ENCODE measurements at regions not wholly inside any gene's neighbourhood (a gene's known extent, or its start where the extent isn't known, plus 50 kb on each side); places are given as distances from the start of the nearest gene placed in this dataset.

DNA sequence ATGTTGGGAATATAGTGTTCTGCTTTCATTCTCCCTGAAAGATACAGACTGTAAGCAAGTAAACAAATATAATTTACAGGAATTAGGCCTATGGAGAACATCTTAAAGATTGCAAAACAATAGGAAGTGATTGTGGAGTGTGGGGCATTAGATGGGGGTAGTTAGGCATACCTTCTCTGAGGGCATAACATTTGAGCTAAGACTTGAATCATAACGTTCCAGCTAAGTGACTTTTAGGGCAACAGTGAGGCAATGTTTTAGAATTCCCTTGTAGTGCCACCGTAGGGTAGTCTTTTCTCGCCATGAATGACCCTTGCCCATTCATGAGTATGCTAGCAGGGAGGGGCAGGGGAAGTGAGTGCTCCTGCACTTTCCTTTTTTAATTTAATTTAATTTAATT is 173.3 kb downstream of the SPATA31D1 start:
- DNase-seq, result no peak

DNA sequence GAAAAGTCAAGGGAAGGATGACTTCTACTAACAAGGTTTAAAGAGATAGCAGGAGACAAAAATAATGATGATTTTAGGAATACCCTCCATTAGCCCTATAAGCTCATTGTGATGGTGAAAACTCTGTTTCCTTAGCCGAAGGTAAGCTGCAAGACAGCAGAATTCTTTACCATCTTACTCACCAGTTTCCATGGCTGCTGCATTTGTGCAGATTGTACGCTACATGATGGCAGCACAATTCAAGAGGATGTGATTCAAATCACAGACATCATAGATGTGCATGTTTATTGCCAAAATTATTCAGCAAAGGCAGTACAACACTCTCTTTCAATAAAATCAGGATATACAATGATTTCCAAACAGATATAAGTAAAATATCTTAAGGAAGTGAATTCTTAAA is 175.6 kb downstream of the SPATA31D1 start:
- DNase-seq, result no peak

DNA sequence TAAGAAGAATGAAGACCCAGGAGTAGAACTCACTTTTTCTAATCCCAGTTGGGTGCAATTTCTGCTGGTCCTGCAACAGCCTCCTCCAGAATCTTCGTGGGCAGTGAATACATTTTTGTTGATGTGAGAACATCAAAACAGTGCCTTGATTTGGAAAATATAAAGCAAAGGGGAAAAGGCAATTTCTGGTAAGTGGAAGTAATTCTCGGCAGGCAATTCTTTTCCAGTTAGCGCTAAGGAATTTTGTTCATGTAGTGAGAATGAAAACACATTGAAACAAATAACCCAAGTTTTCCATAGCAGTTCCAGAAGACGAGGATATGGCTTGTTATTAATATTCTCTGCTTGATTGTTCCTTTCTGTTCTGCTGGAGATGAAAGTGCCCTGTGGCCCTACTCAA is 178.7 kb downstream of the SPATA31D1 start:
- DNase-seq, result no peak

DNA sequence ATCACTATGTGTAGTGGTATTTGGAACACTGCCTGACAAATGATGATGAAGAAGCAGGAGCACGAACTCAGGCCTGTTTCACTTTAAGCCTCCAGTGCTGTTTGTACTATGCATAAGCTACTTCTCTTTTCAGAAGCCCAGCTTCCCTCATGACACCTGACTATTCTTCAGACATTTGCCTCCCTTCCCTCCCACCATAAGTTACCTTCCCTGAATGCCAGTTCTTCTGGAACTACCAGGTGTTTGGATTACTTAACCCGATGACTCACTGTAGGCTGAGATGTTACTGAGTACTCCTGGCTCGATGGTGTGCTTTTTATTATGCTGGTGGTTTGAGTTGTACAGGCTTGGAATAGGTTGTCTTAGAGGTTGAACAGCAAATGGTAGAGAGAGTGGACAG is 180.0 kb downstream of the SPATA31D1 start:
- no peak for DNase-seq

DNA sequence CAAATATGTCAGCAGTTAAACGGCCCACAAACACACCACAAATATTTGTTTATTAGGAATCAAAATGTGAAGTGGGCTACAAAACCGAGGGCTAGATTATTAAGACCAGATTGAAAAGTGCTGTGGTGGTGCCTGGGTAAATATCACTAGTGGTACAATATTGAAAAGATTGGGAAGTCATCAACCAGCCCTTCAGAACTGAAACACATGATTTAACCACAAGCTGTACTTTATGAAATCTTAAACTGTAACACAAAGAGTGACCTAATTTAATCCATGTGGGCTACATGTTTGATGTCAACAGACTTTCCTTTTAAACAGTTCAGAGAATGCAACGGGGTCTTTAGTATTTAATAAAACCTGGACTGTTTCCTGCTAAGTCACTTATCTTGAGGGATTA is 182.3 kb downstream of the SPATA31D1 start:
- DNase-seq, result no peak

DNA sequence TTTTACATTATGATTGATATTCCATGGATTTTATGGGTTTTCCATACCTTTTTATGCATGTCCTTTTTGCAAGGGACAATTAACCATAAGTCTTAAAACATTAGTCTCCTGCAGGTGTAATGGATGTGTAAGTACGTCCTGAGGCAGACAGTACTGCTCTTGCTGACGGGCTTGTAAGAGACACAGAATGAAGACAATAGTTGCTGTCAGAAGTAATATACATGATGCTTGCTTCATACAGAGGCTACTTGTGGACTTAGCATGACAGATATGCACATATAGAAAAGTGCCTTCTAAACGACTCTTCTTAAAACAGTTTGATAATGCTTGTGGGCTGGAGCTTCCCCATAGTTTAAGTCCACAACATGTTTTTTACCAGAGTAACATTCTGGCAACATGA is 182.7 kb downstream of the SPATA31D1 start:
- no peak for DNase-seq

DNA sequence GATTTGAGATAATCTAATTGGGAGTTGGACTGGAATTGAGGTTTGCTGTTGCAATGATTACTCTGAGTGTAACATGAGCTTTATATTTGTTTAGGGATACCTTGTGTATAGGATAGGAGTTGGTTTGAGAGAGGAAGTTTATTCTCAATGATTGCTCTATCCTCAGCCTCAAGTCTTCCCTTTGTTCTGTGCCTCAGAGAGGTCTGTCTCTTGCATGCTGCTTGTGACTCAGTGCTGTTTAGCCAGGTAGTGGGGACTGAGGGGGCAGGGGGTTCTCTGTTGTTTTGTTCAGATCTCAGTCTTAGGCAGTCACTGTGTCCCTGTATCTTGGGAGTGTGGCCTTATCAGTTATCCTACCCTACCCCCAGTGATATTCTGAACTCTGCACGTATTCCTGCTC is 192.1 kb downstream of the SPATA31D1 start:
- DNase-seq, result no peak

DNA sequence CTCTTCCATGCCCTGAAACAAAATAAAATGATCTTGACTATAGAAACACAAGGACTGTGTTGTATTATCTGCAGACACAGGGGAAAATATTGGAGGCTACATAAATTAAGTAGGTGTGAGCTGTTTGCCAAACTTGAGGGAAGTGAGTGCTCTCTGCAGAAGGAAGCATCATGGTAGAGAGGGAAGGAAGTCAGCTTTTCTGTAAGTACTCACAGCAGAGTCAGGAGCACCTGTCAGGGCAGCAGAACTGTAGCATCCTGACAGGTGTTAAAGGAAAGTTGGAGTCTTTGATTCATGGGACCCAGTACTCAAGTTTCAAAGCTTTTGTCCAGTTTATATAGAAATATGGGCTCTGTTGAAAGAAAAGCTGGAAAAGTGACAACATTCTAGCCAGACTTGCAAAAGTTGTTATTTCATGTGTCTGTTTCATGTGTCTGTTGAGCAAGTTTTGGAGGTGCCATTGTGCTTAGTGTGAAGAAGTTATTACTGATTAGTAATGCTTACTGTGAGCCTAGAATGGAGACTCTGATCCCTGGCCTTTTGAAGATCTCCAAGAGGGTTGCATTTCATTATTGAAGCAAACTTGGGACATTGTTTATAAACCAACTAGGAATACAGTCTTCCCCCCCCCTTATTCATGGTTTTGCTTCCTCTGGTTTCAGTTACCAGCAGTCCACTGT is 194.7 kb downstream of the SPATA31D1 start:
- DNase-seq, result no peak

DNA sequence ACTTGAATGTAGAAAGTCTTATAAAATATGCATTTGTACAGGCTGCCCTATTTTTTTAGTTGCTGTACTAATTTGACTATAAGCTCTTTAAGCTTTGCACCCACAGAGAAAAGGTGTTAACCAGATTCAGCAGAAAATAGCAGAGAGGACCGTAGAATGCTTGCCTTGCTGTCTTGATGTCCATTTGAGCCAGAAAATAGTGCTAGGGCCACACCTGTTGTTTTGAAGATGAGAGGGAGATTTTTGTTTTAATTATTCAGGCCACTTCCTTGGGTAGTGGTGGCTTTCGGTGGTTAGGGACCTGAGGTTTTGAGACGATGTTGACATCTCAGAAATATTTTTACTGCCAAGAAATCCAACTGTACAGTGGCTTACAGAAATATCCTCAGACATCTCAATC is 196.0 kb downstream of the SPATA31D1 start:
- no peak for DNase-seq

DNA sequence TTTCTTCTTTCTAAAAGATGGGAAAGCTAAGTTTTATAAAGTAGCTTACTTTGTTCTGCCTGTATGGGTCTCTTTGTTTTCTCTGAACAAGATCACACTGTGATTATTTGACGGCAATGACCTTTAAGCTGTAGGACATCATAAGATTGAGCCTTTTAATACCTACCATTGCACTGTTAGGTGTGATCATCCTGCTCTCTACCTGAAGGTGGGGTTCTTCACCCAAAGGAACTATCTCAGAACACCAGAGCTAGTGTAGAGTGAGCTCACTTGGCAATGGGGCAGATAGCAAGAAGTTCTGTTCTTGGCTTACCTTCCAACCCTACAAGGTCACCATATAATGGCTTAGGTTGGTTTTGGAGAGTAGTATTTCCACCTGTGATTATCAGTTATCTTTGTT is 200.2 kb downstream of the SPATA31D1 start:
- no peak for DNase-seq

DNA sequence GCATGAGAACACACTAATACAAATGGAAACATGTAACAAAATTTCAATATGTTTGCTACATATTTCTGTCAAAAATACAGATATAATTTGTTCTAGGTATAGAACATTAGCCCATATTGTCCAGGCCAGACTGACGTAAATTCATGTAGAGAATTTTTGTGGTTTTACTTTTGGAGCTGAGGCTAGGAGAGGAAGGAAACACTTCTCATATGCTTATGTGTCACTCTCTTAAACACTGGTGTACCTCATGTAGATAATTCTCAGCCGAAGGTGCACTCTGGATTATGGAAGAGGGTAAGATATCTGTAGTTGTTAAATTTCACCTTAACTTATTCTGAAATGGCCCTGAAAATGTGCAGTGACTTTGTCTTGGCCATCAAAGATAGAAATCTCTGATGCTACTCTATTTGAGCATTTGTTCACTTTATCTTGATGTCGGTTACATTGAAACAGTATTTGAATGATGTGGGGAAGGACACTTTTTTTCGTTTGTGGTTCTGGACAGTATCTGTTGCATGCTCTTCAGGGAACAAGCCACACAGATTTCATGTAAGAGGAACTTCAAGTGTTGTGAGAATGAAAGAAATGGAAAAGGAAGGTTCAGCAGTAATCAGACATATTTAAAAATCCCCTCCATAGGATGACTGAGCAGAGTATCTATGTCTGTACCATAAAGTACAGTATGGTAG is 202.7 kb downstream of the SPATA31D1 start:
- DNase-seq, result no peak

DNA sequence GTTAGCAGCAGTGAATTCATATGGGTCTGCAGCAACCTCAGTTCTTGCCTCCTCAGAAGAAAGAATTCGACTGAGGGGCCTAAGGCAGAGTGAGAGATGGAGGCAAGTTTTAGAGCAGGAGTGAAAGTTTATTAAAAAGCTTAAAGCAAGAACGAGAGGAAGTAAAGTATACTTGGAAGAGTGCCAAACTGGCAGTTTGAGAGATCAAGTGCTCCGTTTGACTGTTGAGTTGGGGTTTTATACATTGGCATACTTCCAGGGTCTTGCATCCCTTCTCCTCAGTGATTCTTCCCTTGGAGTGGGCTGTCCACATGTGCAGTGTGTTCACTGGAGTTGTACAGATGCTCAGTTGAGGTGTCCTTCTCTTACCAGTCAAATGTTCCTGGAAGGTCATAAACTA is 203.6 kb downstream of the SPATA31D1 start:
- no peak for DNase-seq

DNA sequence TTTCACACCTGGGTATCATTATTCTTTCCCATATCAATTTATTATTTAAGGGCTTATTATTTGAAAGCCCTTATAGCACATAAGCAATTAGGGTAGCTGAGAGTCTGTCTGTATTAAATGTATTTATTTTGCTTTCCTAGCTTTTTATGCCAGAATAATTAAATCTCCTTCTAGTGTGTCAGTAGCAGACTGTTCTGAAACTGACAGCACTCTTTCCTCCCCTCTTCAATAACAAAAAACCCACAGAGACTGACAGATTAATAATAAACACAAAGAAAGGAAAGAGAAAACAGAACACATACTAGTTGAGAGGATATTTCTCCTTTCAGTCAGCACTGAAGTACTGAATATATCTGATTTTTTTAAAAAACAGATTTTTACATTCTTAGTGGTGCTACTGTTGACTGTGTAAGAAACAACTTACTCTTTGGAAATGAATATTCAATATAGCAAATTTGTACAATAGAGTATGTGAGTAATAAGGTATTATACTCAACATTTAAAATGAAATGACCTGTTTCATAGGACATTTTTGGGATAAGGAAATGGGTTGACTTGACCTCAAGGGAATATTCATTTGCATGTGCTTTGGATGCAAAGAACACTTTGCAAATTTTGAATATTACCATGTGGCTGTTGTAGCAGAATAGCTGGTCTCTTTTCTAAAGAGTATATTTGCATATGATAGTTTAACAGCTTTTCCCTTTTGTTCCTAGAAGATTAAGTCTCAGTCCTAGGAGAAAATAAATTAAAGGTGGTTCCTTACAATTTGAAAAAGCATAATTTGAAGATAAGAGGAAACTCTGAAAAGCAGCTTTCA is 208.3 kb downstream of the SPATA31D1 start:
- DNase-seq, result no peak

DNA sequence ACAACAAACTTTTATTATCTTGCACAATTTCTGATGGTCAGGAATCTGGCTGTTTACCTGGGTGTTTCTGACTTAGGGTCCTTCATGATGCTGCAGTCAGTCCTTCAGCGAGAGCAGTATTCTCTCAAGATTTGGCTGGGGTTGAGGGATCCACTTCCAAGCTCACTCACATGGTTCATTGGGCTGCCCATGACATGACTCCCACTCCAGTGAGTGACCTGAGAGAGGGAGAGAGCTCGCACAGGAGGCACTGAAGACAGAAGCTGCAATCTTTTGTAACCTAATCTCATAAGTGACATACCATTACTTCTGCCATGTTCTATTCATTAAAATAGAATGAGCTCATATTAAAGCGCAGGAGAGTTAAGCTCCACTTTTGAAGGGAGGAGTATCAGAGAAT is 212.6 kb downstream of the SPATA31D1 start:
- no peak for DNase-seq

DNA sequence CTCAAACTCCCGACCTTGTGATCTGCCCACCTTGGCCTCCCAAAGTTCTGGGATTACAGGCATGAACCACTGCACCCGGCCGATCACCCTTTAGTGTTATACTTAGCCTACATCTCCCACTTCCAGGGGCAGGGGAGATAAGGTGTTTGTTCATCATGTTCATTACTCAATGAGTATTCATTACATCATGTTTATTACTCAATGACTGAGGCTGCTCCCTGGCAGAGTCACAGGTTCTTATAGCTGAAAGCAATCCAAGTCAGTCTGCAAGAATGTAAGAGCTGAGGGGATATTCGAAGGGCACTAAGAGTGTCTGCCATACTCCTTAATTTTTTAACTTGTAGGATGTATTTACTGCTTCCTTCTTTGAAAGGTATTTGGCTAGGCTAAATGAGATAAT is 214.2 kb downstream of the SPATA31D1 start:
- DNase-seq, result no peak

DNA sequence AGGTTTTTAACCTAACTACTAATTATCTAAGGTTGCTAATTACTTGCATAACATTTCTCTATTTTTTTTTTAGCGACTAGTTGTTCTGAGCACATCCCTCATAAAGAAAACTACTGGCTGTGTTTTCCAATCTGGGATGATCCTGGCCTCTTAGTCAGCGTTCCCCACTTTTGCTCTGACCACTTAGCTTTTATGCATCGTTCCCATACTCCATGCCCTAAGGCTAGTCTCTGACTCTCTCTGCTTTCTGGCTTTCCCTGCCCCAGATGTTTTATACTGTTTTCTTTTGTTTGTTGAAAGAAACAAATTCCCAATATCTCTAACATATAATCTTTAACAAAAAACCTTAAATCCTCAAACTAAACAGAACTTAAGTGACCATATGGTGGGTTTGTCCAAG is 217.9 kb downstream of the SPATA31D1 start:
- no peak for DNase-seq

DNA sequence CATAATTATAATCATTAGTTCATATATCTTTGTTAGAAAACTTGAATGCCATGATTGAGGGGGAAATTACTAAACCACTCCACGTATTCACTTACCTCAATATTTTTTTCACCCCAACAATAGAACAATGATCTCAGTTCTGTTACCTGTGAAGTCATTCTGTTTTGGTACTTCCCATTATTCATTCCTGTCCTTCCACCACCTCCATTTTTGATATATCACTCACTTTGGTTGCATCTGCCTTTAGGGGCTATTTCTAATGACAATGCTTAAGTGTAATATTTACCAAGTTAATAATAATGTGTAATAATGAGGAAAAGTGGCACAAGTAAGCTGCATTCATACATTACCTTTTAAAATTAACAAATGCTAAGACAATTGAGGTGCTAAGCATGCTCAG is 218.4 kb downstream of the SPATA31D1 start:
- DNase-seq, result no peak

DNA sequence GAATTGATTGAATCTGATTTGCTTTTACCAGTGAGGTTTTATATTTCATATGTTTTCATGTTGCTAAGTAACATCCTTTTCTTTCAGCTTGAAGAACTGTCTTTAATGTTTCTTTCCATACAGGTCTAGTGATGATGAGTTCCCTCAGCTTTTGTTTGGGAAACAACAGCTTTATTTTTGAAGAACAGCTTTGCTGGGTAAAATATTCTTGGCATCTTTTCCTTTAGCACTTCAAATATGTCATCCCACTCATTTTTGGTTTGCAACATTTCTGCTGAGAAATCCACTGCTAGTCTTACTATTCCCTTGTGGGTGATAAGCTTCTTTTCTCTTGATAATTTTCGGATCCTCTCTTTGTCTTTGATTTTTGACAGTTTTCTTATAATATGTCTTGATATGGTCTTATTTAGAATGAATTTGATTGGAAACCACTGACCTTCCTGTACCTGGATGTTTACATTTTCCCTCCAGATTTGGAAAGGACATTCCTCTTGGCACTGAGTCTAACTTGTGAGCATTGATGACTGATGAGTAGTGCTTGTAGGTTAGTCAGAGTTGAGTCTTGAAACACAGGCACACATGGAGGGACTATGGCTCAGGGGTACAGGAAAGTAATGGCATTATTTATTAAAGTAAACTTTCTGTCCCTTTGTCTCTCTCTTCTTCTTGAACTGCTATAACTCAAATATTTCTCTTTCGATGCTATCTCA is 220.3 kb downstream of the SPATA31D1 start:
- DNase-seq, result no peak

DNA sequence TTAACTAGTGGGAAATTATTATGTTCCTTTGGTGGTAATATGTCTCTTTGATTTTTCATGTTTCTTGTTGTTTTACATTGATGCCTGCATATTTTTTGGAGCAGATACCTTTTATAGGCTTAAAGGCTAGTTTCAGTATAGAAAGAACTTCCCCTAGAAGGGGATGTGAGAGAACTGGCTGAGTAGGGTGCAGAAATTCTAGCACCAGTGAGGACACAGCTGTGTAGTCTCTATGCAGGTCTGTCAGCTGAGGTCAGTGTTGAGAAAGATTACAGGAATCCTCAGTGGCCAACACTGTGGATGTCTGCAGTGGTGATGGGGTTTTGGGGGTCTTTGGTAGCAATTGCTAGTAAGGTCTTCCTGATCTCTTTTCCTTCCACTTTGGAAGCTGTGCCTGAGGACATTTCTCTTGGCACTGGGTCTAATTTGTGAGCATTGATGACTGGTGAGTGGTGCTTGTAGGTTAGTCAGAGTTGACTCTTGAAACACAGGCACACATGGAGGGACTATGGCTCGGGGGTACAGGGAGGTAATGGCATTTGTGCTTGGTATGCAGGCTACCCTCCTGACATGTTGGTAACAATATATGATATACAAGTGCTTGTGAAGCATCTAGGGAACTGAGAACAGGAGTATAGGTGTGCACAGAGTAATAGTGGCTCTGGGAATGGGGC is 221.4 kb downstream of the SPATA31D1 start:
- no peak for DNase-seq

DNA sequence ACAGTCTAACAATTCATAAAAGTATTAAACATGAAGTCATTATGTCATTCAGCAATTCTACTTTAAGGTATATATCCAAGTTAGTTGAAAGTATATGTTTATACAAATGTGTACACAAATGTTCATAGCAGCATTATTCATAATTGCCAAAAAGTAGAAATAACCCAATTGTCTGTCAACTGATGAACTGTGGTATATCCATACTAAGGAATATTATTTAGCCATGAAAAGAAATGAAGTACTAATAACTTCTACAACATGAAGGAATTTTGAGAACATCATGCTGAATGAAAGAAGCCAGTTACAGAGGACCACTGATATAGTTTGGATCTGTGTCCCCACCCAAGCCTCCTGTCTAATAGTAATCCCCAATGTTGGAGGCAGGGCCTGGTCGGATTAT is 224.3 kb downstream of the SPATA31D1 start:
- DNase-seq, result no peak

DNA sequence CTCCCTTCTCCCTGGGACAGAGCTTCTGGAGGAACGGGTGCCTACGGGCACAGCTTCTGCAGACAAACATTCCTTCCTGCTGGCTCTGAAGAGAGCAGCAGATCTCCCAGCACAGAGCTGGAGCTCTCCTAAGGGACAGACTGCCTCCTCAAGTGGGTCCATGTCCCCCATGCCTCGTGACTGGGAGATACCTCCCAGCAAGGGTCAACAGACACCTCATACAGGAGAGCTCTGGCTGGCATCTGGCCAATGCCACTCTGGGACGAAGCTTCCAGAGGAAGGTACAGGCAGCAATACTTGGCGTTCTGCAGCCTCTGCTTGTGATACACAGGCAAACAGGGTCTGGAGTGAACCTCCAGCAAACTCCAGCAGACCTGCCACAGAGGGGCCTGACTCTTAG is 227.9 kb downstream of the SPATA31D1 start:
- DNase-seq, result no peak

DNA sequence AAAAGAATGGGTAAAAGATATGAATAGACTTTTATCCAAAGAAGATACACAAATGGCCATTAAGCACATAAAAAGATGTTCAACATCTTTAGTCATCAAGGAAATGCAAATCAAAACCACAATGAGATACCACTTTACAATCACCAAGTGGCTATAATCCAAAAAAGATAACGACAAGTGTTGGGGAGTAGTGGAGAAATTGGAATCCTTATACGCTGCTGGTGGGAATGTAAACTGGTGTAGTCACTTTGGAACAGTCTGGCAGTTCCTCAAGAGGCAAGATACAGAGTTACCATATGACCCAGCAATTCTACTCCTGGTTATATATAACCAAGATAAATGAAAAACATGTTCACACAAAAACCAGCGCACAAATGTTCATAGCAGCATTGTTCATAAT is 234.9 kb downstream of the SPATA31D1 start:
- no peak for DNase-seq

DNA sequence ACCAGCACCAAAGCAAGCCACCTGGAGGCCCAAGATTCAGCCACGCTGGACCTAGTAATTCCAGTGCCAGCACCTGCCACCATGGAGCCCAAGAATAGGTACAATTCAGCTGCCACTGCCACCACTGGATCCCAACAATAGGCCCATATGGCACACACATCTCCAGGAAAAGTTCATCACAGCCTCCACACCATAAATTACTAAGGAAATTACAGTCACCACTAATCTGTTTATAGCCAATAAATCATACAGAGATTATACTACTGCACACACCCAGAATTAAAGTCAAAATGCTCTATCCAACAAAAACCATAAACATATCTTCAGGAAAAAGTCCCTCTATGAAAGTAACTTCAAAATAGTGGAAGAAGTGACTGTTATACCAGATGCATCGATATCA is 242.8 kb downstream of the SPATA31D1 start:
- DNase-seq, result no peak

All from NCI-H1694 (cell line).